Testis (tissue), 2 donors: ENCODE measurements at regions not wholly inside any gene's neighbourhood (a gene's known extent, or its start where the extent isn't known, plus 50 kb on each side); places are given as distances from the start of the nearest gene placed in this dataset.

ENCODE experiments used
- CTCF ChIP-seq, 3 experiments: fragments of 450-650 bp in 2 of 3; fragments of 200-600 bp in 1 of 3; sonication (generic) in 1 of 3; IDR thresholded peaks; one replicate each; pipeline ENCODE4 v1.5.1; 2016 to 2019; ENCODE audit warnings: antibody characterized with exemption in 3 of 3, mild to moderate bottlenecking in 2 of 3, moderate library complexity in 1 of 3
- POLR2A ChIP-seq: fragments of 450-650 bp; IDR thresholded peaks from one replicate; pipeline ENCODE4 v1.6.1; 2017; ENCODE audit warnings: antibody characterized with exemption, mild to moderate bottlenecking, moderate library complexity

DNA sequence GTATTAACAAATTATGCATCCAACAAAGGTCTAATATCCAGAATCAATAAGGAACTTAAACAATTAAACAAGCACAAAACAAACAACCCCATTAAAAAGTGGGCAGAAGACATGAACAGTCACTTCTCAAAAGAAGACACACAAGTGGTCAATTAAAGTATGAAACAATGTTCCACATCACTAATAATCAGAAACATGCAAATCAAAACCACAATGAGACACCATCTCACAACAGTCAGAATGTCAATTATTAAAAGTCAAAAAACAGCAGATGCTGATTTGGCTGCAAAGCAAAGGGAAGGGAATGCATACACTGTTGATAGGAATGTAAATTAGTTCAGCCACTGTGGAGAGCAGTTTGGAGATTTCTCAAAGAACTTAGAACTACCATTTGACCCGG is 129.3 kb downstream of the PFDN4 start:
- TF ChIP-seq POLR2A, result no peak
- no peak for TF ChIP-seq CTCF (IDR thresholded peaks at IDR 0.05)
